ENCODE measurements at regions not wholly inside any gene's neighbourhood (a gene's known extent, or its start where the extent isn't known, plus 50 kb on each side); places are given as distances from the start of the nearest gene placed in this dataset.
"Not testable (repeated sequence)": the region's sequence is repeated elsewhere in the genome, so short reads cannot be mapped to it uniquely, and the experiment has no call there.

DNA sequence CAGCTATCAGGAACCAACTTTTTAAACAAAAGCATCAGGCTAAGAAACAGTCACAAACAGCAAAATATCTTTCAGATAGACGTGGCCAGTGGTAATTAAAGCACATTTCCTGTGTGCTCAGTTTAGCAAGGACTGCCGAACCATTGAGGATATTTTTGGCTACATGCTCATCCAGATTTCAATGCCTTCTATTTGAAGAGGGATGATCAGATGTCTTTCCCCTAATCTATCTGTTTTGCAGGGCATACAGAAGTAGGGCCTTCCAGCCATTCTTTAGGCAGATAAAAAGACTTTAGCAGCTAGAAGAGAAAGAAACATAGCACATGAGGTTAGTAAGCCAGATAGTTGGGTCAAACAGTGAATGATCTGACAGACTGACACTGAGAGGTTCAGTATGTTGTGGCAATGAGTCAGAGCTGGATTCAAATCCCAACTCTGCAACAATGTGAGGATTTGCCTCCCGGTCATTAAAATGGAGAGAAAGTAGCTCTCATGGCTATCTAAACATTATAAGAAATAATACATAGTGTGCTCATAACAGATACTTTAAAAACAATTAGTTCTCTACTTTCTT is 100.0 kb upstream of the PRKG2 start:
- no peak for DNase-seq (ENCODE audit: low spot score)

DNA sequence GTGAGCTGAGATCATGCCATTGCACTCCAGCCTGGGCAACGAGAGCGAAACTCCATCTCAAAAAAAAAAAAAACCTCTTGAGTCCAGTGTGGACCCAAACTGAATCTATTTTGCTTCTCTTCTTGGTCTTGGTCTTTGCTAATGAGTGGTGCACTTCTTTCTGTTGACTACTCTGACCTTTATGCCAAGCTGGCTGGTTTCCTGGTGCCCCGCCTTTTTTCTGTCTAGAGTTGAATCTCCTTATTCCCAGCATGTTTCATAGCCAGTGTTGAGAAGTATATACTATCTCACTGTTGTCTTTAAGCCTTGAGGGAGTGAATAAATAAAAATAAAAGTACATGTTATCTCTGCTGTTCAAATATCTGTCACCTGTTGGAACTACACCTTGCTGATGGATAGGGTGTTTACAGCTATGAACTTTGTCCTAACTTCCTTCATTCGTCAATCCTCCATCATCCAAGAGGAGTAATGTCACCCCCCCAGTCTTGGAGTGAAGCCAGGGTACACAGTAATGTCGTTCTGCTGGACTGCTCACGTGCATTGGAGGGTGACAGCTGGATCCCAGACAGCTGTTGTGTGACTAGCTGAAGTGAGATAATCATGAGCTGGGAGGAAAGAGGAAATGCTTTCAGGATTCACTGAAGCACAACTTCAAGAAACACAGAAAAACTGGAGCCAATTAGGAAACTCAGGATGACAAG is 99.3 kb upstream of the PRKG2 start:
- DNase-seq (ENCODE audit: low spot score) = peak; percentile 85

DNA sequence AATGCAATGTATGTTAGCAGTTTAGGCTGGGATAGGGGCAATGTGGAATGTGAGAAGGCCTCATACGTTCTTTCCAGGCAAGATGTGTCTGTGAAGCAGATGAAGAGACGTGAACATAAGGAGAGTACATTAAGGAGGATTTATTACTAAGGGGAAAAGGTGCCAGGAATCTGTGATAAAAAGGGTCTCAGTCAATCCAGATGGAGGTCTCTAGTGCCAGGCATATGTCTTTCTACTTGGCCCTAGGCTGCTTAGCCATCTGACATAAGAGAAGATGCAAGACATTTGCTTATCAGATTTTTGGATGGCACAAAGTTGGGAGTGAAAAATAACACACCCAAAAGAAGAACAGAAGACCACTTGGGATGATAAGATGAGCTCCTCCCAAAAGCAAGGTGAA is 93.0 kb upstream of the PRKG2 start:
- DNase-seq (ENCODE audit: low spot score) = no peak

DNA sequence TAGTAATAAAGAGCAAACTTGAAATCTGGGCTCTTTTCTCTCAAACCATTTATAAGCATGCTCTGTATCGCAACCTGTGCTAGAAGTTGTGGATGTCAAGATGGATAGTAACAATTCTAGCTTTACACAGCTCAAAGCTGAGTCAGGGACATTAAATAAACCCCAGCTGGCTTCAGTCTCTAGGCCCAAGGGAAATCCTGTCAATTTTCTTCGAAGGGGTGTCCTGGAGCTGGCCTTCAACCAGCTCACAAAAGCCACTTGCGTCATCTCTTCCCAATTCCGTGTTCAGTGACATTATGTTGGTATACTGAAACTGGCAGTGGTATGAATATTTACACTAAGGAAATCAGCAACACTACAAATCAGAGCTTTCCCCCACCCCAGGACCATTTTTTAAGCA is 89.8 kb upstream of the PRKG2 start:
- no peak for DNase-seq (ENCODE audit: low spot score)

DNA sequence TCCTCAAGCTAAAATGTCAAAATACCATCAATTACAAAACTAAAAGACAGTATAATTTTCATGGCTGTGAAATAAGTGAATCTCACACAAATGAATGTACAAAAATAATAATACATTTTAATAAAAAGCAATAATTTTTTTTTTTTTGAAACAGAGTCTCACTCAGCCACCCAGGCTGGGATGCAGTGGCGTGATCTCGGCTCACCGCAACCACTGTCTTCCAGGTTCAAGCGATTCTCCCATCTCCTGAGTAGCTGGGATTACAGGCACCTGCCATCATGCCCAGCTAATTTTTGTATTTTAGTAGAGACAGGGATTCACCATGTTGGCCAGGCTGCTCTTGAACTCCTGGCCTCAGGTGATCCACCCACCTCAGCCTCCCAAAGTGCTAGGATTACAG is 85.3 kb upstream of the PRKG2 start:
- not testable (repeated sequence) for DNase-seq (ENCODE audit: low spot score)

DNA sequence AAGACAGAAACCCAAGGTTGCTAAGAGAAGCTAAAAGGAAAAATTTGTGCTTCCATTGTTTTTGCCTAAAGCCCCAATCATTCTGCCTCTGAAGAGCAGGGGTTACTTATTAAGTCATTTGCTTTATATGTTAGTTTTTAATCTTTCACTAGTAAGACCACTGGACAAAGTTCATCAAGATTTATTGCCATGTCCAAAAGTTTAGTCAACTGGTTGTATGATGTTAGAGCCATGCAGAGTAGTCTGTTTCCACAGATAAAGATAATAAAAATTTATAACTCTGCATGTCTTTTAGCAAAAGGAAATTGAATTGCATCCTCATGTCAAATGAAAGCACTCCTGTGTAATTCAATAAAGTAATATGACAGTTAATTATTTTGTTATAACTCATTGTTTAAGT is 75.8 kb upstream of the PRKG2 start:
- DNase-seq (ENCODE audit: low spot score) = no peak

DNA sequence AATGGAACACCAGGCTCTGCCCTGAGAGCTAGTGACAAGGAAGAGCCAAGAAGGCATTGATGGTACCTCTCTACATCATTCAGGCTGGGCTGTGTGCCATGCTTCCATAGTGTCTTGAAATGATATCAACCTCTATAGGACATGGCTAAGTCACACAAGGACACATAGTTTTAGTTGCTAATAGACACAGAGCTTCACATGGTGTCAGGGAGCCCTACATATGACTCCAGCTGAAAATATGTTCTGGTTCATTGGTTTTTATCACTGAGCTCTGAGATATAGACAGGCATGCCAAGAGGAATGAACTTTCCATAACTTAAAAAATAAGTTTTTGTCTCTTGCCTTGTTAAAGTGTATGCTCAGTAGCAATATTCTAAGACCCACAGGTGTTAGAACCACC is 72.1 kb upstream of the PRKG2 start:
- no peak for DNase-seq (ENCODE audit: low spot score)

DNA sequence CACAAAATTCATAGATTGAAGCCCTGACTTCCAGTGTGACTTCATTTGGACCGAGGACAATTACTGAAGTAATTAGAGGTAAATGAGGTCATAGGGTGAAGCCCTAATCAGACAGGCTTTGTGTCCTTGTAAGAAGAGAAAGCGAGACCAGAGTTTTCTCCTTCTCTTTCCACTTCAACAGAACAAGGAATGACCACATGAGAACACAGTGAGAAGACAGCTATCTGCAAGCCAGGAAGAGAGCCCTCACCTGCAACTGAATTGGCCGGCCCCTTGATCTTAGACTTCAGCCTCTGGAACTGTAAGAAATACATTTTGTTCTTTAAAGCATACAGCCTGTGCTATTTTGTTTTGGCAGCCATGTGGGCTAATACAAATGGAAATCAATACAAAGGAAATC is 67.1 kb upstream of the PRKG2 start:
- no peak for DNase-seq (ENCODE audit: low spot score)

DNA sequence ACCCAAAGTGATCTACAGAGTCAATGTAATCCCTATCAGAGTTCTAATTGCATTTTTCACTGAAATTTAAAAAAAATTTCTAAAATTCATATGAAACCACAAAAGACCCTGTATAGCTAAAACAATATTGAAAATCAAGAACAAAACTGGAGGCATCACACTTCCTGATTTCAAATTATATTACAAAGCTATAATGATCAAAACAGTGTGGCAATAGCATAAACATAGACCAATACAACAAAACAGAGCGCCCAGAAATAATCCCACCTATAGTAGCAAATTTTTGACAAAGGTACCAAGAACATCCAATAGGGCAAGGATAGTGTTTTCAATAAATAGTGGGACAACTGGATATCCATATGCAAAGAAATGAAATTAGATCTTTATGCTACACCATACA is 59.4 kb upstream of the PRKG2 start:
- DNase-seq (ENCODE audit: low spot score) = no peak

DNA sequence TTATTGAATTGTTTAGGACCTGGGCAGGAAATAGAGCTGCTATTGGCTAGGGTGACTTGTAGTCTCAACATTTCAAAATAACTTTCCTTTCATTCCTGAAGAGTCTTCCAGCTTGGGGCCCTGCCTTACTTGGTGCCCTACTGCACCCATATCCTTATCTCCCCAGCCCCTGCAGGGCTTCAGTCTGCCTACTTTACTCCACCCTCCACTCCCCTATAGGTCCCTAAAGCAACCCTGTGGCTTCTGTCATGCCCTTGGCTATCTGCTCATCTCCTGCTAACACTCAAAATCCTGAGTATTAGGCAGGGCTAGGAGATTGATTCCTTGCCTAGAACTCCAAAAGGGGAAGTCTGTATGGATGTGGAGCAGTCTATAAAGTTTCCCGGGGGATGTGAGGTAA is 57.6 kb upstream of the PRKG2 start:
- DNase-seq (ENCODE audit: low spot score) = no peak

Data from kidney capillary endothelial cell (primary cell).